NCI-H69 (cell line): ENCODE measurements at regions not wholly inside any gene's neighbourhood (a gene's known extent, or its start where the extent isn't known, plus 50 kb on each side); places are given as distances from the start of the nearest gene placed in this dataset.

ENCODE experiments used
- DNase-seq: peaks from one replicate; lab custom pipeline; 2025; lab: John Stamatoyannopoulos, UW

DNA sequence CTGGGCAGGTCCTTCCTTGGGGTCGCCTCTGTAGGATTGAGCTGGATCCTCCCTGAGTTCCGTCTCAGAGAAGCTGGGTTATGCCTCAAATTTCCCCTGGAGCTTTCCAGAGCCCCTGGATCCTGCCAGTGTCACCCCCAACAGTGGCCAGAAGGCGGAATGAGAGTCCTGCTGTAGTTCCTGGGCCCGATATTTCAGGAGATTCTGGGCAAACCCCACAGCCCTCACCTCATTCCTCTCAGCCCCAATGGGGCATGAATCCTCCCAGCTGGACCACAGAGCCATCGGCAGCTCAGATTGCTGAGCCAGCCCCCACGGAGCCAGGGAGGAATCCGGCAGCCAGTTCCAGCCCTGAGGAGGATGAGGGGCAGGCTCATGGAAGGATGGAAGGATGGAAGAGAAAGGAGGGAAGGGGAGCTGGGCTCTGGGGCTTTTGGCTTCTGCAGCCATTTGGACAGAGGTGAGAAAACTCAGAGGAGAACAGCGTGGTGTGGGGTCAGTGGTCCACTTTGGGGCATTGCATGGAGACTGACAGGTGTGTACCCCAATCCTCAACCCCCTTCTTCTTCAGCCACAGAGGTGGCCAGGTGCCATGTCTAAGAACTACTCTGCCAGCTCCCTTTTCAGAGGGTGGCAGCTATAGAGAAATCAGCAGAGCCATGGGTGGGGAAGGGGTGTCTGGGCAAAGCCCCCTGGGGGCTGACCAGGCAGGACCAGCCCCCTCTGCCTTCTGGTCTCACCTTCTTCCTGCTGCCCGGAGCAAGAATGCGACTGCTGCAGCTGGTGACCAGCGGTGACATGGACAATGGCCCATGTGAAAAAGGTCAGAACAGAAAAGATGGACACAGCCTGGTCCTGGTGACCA lies 867.6 kb downstream of the TBC1D22A start:
- DNase-seq, result no peak

DNA sequence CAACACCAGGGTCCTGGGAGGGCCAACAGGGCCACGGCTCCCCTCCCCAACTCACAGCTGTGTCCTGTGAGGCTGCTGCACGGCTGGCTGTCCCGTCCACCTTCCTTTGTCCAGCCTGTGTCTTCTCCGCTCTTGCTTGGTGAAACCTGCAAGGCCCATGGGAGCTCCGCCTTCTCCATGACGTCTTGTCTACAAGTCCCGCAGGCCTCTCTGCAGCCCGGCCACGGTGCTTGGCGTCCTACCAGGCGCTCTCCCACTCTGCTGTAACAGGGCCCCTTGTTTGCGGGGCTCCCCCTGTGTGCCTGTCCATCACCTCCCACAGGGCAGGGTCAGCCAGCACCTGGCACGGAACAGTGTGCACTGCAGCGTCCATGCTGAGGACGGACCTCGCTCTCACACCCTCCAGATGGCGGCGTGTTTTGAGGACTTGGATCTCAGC lies 866.8 kb downstream of the TBC1D22A start:
- no peak for DNase-seq

- DNase-seq, result no peak
Observed at GRCh38 chr22:47628477-47629272, 866.2 kb downstream of the TBC1D22A start.

DNA sequence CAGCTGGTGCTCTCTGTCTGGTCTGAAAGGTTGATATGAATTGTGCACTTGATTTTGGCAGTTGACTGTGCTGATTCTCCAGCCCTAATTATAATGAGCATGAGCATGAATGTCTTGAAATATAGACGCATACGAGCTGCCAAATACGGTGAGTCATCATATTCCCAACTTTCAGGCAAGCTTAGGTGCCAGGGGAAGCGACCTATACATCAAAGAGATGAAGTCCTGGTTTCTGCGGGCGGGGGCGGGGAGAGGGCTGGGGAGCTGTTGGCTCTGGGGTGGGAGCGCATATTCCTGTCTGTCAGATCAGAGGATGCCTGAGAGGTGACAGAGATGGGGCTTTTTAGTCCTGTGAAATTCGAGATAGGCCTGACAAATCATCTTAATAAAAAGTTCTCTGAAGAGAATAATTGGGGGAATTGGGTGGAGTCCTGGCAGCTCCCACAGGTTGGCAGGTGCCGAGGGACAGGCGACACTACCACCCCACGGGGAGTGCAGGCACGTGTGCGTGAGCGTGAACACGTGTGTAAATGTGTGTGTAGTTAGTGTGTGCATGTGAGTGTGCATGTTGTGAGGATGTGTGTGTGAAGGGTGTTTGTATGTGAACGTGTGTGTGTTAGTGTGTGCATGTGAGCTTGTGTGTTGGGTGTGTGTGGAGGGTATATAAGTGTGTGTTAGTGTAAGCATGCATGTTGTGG lies 865.3 kb downstream of the TBC1D22A start:
- peak; percentile 68 for DNase-seq

GRCh38 chr22:47626428-47627390 lies 864.3 kb downstream of the TBC1D22A start:
- DNase-seq, result peak; percentile 25

GRCh38 chr22:47625531-47626427 lies 863.3 kb downstream of the TBC1D22A start:
- DNase-seq, result no peak

DNA sequence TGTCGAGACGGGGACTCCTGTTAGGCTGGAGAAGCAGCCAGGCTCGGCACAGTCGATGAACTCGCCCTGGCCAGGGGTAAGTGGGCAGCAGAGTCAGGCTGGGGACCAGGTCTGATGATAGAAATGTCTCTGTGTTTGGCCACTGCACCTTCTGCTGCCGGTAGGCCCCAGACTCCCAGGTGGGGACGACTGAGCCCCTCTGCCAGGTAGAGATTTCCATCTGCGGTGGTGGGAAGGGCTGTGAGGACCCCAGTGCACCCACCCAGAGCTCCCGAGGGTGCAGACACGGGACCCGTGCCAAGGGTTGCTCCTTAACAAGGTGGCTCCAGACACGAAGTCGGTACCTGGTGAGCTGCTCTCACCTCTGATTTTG lies 862.5 kb downstream of the TBC1D22A start:
- DNase-seq, result no peak

DNA sequence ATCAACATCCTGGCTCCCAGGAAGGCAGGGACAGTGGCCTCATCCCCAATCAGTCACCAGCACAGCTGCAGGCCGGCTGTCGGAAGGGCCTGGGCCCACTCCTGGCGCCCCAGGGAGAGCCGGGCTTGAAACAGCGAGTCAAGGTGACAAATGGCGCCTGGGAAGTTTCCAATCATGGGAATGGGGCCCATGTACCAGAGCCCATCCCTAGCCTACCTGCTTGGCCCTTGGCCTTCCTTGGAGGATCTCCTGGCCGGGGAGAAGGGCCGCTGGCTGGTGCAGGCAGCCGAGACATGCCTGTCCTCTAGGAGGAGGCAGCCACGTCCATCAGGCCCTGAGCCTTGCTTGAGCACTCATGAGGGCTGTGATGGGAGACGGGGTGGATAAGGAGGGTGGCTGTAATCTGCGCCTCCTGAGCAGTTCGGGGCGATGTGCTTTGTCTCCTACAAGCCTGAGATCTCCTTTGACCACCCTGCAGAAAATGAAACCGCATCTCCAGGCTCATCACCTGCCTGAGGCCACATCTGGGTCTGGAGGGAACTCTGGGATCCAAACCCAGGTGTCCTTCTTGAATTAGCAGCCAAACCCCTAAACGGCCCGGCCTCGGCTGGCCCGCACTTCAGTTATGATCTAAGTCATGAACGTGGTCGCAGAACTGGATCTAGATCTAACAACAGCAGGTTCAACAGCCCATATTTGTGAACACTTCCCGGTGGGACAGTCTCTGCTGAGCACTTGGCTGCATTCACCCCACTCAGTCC lies 862.0 kb downstream of the TBC1D22A start:
- DNase-seq, result no peak

DNA sequence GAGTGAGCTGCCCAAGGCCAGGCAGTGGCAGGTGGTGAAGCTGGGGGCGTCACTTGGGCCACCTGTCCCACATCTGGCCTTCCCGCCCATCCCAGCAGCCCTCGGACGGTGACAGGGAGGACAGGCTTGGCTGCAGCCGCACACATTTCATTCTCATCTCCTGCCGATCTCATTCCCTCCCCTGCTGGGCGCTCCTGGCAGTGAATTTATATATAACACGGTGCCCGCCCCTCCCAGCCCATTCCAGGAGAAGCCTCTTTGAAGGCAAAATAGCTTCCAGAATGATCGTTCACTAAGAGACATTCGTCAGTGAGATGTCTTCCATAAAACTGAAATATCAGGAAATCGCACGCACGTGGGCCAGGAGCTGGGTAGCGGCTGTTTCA lies 861.3 kb downstream of the TBC1D22A start:
- peak; percentile 77 for DNase-seq

GRCh38 chr22:47623066-47623762 lies 860.8 kb downstream of the TBC1D22A start:
- DNase-seq, result no peak

DNA sequence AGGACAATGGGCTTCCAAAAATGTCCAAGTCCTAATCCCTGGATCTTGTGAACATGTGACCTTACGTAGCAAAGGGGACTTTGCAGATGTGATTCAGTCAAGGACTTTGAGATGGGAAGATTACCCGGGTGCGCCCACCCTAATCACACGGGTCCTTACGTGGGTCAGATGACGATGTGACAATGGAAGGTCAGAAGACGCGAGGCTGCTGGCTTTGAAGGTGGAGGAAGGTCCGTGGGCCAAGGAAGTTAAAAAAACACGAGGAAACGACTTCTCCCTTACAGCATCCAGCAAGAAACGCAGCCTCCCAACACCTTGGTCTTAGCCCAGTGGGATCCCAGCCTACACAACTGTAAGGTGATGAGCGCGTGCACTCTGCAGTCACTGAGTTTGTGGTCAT lies 860.1 kb downstream of the TBC1D22A start:
- DNase-seq, result no peak

GRCh38 chr22:47621253-47621652 lies 858.8 kb downstream of the TBC1D22A start:
- no peak for DNase-seq

- no peak for DNase-seq
Observed at GRCh38 chr22:47620391-47620790, 857.9 kb downstream of the TBC1D22A start.

DNA sequence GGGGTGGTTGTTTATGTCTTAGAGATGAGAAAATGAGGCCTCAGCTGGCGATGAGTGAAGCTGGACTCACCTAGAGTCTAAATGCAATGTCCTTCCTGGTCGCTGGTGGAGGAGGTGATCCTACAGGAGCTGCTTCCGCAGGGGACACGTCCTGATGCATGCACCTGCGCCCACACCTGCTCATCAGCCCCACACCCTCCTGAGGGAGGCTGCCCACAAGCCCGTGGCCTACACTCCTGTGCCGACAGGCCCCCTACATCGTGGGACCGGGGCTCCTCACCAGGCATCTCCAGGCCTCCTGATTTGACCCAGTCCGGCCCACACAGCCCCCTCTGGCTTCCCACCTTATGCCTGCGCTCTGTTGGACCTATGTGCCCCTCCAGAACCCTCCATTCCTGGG lies 857.2 kb downstream of the TBC1D22A start:
- no peak for DNase-seq

DNA sequence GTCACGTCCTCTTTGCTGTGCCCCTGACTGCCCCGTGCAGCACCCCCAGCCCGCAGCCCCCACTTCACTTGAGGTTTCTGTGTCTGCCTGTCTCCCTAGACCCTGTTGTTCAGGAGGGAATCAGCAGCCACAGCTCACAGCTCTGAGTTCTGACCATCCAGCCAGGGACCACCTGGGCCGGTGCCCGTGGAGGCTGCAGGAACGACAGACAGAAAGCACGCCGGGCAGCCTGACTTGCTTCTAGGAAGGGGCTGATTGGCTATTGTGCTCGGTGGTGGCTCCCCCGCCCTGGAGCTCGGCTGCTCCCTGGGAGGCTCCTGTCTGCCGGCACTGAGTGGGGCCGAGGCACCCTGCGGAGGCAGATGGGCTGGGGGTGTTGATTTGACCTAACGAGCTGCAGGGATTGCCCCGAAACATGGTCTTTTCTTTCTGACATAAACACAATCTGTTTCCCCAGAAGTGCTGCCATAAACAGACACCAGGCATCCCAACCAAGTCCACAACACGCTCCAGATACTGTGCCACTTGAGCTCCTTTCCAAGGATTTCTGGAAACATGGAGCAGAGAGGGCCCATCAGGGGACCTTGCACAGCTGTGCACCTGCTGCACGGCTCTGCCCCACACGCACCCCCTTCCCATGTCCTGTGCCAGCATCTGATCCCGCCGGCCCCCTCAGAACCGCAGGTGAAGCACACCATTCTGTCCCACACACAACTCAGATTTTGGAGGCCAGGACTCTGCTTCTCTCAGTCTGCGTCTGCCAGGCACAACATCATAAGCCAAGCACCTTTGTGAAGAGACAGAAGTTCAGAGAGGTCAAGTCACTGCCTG lies 855.9 kb downstream of the TBC1D22A start:
- peak; percentile 40 for DNase-seq

DNA sequence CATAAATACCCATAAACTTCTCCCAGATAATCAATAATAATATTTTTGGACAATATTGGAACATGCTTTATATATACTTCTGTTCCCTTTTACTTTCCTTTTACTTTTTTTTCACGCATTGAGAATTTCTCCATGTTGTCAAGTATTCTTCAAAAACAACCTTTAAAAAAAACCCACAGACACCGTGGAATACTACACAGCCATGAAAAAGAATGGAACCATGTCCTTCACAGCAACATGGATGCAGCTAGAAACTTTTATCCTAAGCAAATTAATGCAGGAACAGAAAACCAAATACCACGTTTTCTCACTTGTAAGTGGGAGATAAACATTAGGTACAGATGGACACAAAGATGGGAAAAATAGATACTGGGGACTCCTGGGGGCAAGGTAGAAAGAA lies 854.7 kb downstream of the TBC1D22A start:
- DNase-seq, result no peak

- DNase-seq, result no peak
Observed at GRCh38 chr22:47616396-47617020, 854.1 kb downstream of the TBC1D22A start.

GRCh38 chr22:47615051-47615450 lies 852.6 kb downstream of the TBC1D22A start:
- no peak for DNase-seq
